Prostate gland (tissue), 2 donors: ENCODE measurements at regions not wholly inside any gene's neighbourhood (a gene's known extent, or its start where the extent isn't known, plus 50 kb on each side); places are given as distances from the start of the nearest gene placed in this dataset.

Source experiments
- POLR2A ChIP-seq: fragments of 450-650 bp; IDR thresholded peaks from one replicate; pipeline ENCODE4 v1.6.1; 2016; ENCODE audit warnings: antibody characterized with exemption, mild to moderate bottlenecking
- POLR2AphosphoS5 ChIP-seq: sonication (generic); formaldehyde crosslinking; IDR thresholded peaks from one replicate; pipeline ENCODE4 v1.6.1; 2017; ENCODE audit warnings: antibody characterized with exemption
- TF ChIP-seq, protein P1 (sequence below), 4 experiments: fragments of 200-600 bp in 2 of 4; fragments of 450-650 bp in 2 of 4; sonication (generic) in 2 of 4; IDR thresholded peaks; 1 replicate in 3 of 4; 2 replicates in 1 of 4; pipeline ENCODE4 v1.5.1; 2016 to 2019; ENCODE audit warnings: antibody characterized with exemption in 4 of 4, mild to moderate bottlenecking in 2 of 4, moderate library complexity in 2 of 4

DNA sequence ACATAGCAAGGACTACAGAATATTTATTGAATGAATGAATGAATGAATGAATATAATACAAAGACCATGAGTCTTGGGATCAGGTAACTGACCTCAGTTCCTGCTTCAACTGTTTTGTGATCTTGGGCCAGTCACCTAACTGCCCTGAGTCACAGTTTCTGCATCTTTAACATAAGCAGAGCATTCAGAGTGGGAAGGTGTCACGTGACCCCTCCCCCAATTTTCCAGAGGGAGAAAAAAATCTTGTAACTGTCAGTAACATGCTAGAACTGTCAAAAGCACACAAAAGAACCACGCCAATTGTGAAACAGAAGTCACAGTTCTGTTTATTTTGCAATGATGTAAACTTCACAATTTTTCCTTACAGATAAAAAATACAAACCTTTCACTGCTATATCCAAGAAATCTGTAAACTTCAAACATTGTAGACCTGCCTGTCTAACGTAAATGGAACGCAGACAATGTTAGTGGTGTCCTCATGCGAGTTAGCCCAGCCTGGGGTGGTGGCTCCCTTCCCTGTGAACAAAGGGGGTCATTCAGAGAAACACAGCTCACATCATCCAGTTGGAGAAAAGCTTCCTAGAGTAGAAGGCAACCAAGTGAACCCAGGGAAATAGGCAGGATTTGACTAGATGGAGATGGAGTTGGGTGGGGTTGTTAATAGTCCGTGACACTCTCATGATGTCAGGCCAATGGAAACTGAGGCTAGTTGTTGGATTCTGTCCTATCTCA, 211.8 kb upstream of the ZC3H12A start:
- TF ChIP-seq, protein P1, sequence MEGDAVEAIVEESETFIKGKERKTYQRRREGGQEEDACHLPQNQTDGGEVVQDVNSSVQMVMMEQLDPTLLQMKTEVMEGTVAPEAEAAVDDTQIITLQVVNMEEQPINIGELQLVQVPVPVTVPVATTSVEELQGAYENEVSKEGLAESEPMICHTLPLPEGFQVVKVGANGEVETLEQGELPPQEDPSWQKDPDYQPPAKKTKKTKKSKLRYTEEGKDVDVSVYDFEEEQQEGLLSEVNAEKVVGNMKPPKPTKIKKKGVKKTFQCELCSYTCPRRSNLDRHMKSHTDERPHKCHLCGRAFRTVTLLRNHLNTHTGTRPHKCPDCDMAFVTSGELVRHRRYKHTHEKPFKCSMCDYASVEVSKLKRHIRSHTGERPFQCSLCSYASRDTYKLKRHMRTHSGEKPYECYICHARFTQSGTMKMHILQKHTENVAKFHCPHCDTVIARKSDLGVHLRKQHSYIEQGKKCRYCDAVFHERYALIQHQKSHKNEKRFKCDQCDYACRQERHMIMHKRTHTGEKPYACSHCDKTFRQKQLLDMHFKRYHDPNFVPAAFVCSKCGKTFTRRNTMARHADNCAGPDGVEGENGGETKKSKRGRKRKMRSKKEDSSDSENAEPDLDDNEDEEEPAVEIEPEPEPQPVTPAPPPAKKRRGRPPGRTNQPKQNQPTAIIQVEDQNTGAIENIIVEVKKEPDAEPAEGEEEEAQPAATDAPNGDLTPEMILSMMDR (IDR thresholded peaks at IDR 0.05) = no peak
- TF ChIP-seq POLR2AphosphoS5 (no peak), POLR2A (no peak)
